Endothelial cell (in vitro differentiated cells): ENCODE measurements at regions not wholly inside any gene's neighbourhood (a gene's known extent, or its start where the extent isn't known, plus 50 kb on each side); places are given as distances from the start of the nearest gene placed in this dataset.

Source experiments
- DNase-seq: peaks from one replicate; pipeline ENCODE4 v3.0.0; 2021; ENCODE audit warnings: low spot score
- H3K27ac Mint-ChIP-seq: one replicate; pipeline ENCODE4 v1.8.0; 2021; ENCODE audit warnings: mixed read lengths, inconsistent platforms; ENCODE audit not compliant: unreplicated experiment
- H3K27me3 Mint-ChIP-seq: one replicate; pipeline ENCODE4 v1.8.0; 2021; ENCODE audit warnings: mild to moderate bottlenecking, moderate library complexity, mixed read lengths, inconsistent platforms; ENCODE audit not compliant: unreplicated experiment
- H3K36me3 Mint-ChIP-seq: one replicate; pipeline ENCODE4 v1.8.0; 2021; ENCODE audit warnings: mild to moderate bottlenecking, low read depth, mixed read lengths, inconsistent platforms; ENCODE audit not compliant: unreplicated experiment
- H3K4me1 Mint-ChIP-seq: one replicate; pipeline ENCODE4 v1.8.0; 2021; ENCODE audit warnings: mild to moderate bottlenecking, mixed read lengths, inconsistent platforms; ENCODE audit not compliant: unreplicated experiment
- H3K4me3 Mint-ChIP-seq: one replicate; pipeline ENCODE4 v1.8.0; 2021; ENCODE audit warnings: mild to moderate bottlenecking, mixed read lengths, inconsistent platforms; ENCODE audit not compliant: unreplicated experiment
- H3K9me3 Mint-ChIP-seq: one replicate; pipeline ENCODE4 v1.8.0; 2021; ENCODE audit warnings: mixed read lengths, inconsistent platforms; ENCODE audit not compliant: unreplicated experiment
- TF ChIP-seq, protein P1 (sequence below): fragments of 200-600 bp; sonication (generic); IDR thresholded peaks from one replicate; pipeline ENCODE4 v1.5.0; 2021; ENCODE audit warnings: antibody characterized with exemption; ENCODE audit not compliant: unreplicated experiment

- DNase-seq = no peak
- no peaks in the 10 kb centered on the region for H3K36me3 Mint-ChIP-seq
- H3K9me3 Mint-ChIP-seq = no peaks in the 10 kb centered on the region
- H3K4me1 Mint-ChIP-seq = no peaks in the 10 kb centered on the region
- no peak overlapping the region for H3K27ac Mint-ChIP-seq
- H3K4me3 Mint-ChIP-seq = no peak overlapping the region
- peaks cover 3% of the 10 kb centered on the region for H3K27me3 Mint-ChIP-seq
- TF ChIP-seq, protein P1, sequence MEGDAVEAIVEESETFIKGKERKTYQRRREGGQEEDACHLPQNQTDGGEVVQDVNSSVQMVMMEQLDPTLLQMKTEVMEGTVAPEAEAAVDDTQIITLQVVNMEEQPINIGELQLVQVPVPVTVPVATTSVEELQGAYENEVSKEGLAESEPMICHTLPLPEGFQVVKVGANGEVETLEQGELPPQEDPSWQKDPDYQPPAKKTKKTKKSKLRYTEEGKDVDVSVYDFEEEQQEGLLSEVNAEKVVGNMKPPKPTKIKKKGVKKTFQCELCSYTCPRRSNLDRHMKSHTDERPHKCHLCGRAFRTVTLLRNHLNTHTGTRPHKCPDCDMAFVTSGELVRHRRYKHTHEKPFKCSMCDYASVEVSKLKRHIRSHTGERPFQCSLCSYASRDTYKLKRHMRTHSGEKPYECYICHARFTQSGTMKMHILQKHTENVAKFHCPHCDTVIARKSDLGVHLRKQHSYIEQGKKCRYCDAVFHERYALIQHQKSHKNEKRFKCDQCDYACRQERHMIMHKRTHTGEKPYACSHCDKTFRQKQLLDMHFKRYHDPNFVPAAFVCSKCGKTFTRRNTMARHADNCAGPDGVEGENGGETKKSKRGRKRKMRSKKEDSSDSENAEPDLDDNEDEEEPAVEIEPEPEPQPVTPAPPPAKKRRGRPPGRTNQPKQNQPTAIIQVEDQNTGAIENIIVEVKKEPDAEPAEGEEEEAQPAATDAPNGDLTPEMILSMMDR = no peak
These were observed 124.3 kb upstream of the ATP11B start for GRCh38 chr3:182668974-182669373.

GRCh38 chr3:182671541-182671940 lies 121.8 kb upstream of the ATP11B start:
- H3K4me1 Mint-ChIP-seq = no peaks in the 10 kb centered on the region
- no peak for DNase-seq
- H3K27me3 Mint-ChIP-seq = peaks cover 3% of the 10 kb centered on the region
- H3K27ac Mint-ChIP-seq = no peak overlapping the region
- H3K36me3 Mint-ChIP-seq = no peaks in the 10 kb centered on the region
- no peak overlapping the region for H3K4me3 Mint-ChIP-seq
- H3K9me3 Mint-ChIP-seq = no peaks in the 10 kb centered on the region
- TF ChIP-seq, protein P1 = no peak

DNA sequence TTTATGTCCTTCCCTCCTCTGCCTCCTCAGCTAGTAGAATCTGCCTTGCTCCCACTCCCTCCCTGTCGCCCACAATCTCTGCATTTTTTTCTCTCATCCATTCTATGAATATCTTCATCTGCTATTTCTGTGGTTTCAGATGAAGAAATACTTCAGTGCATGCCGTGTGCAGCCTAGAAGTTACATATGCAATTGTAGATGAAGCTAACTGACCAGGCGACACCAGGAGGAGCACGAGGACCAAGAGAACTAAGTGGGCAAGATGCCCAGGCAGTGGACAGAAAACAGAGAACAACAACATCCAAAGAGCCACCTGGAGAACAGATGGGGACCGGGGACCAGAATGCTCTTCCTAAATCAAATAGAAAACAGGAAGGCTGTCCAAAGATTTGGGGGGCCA lies 121.4 kb upstream of the ATP11B start:
- H3K27ac Mint-ChIP-seq = no peak overlapping the region

GRCh38 chr3:182673336-182673735 lies 120.0 kb upstream of the ATP11B start:
- Mint-ChIP-seq H3K27me3 (peaks cover 3% of the 10 kb centered on the region), H3K4me3 (no peak overlapping the region), H3K4me1 (no peaks in the 10 kb centered on the region), H3K27ac (no peak overlapping the region), H3K9me3 (no peaks in the 10 kb centered on the region), H3K36me3 (no peaks in the 10 kb centered on the region)
- no peak for DNase-seq
- TF ChIP-seq, protein P1 = no peak

More for the DNA sequence above, 121.4 kb upstream of the ATP11B start:
- Mint-ChIP-seq H3K36me3 (no peaks in the 10 kb centered on the region), H3K27me3 (peaks cover 3% of the 10 kb centered on the region), H3K4me3 (no peak overlapping the region), H3K4me1 (no peaks in the 10 kb centered on the region), H3K9me3 (no peaks in the 10 kb centered on the region)
- no peak for DNase-seq
- TF ChIP-seq, protein P1 = no peak

DNA sequence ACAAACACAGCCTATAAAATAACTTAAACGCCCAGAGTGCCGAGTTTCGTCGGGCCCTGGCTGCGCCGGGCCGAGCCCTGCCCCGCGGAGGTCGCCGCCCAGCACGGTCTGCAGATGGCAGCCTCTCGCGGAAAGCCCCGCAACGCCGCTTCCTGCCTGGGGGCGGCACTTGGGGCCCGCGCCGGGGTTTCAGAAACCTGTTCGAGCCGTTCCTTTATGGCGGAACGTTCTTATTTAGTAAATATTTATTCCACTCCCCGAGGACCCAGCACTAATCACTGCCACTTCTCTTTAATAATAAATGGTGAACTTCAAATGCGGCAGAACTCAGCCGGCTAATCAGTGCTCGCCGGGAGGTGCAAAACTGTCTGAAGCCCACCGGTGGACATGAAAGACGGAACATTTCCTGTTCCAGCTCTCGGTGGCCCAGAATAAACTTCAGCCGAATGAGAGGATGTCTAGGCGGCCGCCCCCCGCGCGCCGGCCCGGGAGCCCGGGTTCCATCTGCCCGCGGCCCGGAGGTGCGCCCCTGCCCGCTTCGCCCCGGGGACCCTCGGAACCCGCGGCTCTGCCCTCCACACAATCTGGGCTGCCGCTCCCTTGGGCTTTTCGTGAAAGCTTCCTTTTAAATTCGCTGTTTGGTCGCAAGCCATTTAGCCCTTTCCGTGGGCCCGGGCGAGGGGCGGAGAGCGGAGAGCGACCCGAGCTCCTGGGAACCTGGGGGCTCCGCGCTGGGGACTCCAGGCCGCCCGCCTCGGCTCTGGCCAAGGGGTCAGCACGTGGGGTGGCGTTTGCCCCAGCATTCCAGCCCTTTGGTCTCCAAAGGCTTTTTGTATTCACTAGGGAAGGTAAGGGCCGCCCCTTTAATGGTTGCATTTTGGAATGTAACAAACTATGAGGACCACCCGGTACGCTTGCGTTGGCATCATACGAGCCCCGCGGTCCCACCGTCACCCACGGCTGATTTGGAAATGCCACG lies 110.8 kb upstream of the ATP11B start:
- no peaks in the 10 kb centered on the region for H3K36me3 Mint-ChIP-seq
- H3K4me1 Mint-ChIP-seq = peaks cover 10% of the 10 kb centered on the region
- no peaks in the 10 kb centered on the region for H3K27me3 Mint-ChIP-seq
- TF ChIP-seq, protein P1 = peak; percentile 32
- peak overlapping the region; percentile 95 for H3K27ac Mint-ChIP-seq
- H3K9me3 Mint-ChIP-seq = no peaks in the 10 kb centered on the region
- DNase-seq = peak; percentile 80
- H3K4me3 Mint-ChIP-seq = peak overlapping the region; percentile 90
